ENCODE measurements at regions not wholly inside any gene's neighbourhood (a gene's known extent, or its start where the extent isn't known, plus 50 kb on each side); places are given as distances from the start of the nearest gene placed in this dataset.

DNA sequence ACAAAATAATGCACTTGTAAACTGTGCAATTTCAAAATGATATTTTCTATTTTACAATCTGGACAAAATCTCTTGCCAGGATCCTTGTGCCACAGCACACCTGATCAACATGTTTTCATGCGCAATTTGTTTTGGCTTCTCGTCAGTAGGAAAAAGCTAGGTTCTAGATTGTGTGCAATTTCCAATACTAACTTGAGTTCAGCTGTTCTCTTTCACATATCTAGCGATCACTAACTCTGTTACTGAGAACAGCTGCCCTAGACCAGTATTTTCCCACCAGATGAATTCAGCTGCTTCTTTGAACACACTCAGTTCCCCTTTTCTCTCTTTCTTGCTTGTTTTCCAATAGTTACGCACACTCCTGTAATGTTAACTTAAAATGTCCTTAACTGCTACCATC is 131.2 kb downstream of the MAGEB5 start:
- TF ChIP-seq, protein P1, sequence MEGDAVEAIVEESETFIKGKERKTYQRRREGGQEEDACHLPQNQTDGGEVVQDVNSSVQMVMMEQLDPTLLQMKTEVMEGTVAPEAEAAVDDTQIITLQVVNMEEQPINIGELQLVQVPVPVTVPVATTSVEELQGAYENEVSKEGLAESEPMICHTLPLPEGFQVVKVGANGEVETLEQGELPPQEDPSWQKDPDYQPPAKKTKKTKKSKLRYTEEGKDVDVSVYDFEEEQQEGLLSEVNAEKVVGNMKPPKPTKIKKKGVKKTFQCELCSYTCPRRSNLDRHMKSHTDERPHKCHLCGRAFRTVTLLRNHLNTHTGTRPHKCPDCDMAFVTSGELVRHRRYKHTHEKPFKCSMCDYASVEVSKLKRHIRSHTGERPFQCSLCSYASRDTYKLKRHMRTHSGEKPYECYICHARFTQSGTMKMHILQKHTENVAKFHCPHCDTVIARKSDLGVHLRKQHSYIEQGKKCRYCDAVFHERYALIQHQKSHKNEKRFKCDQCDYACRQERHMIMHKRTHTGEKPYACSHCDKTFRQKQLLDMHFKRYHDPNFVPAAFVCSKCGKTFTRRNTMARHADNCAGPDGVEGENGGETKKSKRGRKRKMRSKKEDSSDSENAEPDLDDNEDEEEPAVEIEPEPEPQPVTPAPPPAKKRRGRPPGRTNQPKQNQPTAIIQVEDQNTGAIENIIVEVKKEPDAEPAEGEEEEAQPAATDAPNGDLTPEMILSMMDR (IDR thresholded peaks at IDR 0.05; ENCODE audit: low read depth, low read length): no peak
- H3K4me3 ChIP-seq (ENCODE audit: low read depth, low read length): no peak overlapping the region

DNA sequence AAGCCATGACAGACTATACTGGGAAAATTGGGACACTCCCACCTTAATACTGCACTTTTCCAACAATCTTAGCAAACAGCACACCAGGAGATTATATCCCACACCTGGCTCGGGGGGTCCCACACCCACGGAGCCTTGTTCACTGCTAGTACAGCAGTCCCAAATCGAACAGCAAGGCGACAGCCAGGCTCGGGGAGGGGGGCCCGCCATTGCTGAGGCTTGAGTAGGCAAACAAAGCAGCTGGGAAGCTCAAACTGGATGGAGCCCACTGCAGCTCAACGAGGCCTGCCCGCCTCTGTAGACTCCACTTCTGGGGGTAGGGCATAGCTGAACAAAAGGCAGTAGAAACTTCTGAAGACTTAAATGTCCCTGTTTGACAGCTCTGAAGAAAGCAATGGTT is 118.3 kb downstream of the MAGEB5 start:
- no peak overlapping the region for H3K4me3 ChIP-seq (ENCODE audit: low read depth, low read length)
- TF ChIP-seq, protein P1 (IDR thresholded peaks at IDR 0.05; ENCODE audit: low read depth, low read length): no peak

DNA sequence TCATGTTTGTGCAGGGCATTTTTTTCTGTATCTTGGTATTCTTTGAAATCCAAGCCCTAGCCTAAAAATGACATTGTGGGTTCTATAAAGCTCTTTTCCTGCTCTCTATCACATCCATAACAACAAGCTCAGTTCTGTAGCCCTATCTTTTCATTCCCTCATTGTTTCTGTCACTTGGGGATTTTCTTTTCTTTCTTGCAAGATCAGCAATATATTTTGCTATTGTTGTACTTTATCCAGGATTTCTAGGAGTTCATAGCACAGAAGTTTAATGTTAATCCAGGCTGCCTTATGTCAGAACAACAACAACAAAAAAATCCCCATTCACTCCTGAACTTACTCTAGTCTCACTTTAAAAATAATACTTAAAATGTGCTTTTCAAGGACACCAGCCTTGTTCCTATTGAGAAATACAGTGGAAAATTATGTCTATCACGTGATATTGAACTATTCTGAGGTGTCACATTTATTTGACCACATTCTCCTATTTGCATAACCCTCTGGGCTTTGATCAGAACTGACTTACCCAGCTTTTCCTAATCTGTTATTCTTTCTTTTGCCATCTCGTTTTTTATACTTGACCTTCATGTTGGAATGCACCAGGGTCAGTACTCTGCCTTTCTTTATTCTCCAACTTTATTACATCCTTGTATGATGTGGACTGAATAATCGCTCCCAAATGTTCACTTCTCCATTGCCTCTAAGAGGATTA is 112.8 kb downstream of the MAGEB5 start:
- TF ChIP-seq, protein P1 (IDR thresholded peaks at IDR 0.05; ENCODE audit: low read depth, low read length): no peak
- no peak overlapping the region for H3K4me3 ChIP-seq (ENCODE audit: low read depth, low read length)

DNA sequence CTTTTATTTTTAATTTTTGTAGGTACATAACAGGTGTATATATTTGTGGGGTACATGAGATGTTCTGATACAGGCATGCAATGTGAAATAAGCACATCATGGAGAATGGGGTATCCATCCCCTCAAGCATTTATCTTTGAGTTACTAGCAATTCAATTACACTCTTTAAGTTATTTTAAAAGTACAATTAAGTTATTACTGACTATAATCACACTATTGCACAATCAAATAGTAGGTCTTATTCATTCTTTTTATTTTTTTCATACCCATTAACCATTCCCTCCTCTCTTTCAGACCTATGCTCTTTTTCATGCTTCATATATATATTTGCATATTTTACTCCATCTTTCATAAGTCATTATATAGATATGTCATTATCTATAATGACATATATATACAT is 93.3 kb downstream of the MAGEB5 start:
- TF ChIP-seq, protein P1 (IDR thresholded peaks at IDR 0.05; ENCODE audit: low read depth, low read length): no peak
- H3K4me3 ChIP-seq (ENCODE audit: low read depth, low read length): no peak overlapping the region

DNA sequence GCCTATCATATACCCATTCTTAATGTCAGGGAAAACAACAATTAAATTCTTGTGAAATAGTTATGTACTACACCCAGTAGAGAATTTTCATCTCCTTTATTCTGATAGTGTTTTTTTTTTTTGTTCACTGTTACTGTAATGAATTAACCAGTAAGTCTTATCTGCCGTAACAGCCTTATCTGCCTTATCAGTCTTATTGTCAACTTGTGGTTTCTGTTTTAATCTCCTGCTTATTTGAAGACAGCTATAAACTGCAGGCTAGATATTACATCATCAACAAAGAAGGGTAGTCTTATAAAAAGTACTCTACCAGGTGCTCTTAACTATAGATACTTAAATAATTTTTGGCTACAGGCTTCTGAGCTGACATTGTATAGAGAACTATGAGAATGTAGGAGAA is 79.5 kb downstream of the MAGEB5 start:
- TF ChIP-seq, protein P1 (IDR thresholded peaks at IDR 0.05; ENCODE audit: low read depth, low read length): no peak
- no peak overlapping the region for H3K4me3 ChIP-seq (ENCODE audit: low read depth, low read length)

DNA sequence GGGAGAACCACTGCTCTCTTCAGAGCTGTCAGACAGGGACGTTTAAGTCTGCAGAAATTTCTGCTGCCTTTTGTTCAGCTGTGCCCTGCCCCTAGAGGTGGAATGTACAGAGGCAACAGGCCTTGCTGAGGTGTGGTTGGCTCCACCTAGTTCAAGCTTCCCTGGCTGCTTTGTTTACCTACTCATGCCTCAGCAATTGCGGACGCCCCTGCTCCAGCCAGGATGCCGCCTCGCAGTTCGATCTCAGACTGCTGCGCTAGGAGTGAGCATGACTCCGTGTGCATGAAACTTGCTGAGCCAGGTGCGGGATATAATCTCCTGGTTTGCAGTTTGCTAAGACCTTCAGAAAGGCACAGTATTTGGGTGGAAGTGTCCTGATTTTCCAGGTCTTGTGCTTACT is 70.9 kb downstream of the MAGEB5 start:
- TF ChIP-seq, protein P1 (IDR thresholded peaks at IDR 0.05; ENCODE audit: low read depth, low read length): no peak

More for the DNA sequence above, 70.9 kb downstream of the MAGEB5 start:
- H3K4me3 ChIP-seq (ENCODE audit: low read depth, low read length): no peak overlapping the region

All from WI38 (cell line).